ENCODE measurements at regions not wholly inside any gene's neighbourhood (a gene's known extent, or its start where the extent isn't known, plus 50 kb on each side); places are given as distances from the start of the nearest gene placed in this dataset.

DNA sequence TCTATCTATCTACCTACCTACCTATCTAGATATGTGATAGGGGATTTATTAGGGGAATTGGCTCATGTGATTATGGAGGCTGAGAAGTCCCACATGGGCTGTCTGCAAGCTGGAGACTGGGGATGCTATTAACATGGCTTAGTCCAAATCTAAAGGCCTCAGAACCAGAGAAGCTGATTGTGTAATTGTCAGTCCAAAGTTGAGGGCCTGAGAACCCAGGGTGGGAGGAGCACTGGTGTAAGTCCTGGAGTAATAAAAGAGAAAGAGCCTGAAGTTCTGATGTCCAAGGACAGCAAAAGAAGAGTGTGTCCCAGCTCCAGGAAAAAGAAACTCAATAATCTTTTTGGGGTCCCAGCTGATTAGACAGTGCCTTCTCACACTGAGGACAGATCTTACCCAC, 98.5 kb upstream of the SEL1L start:
- TF ChIP-seq POLR2A (IDR thresholded peaks at IDR 0.05; ENCODE audit: low read depth, low read length) (no peak), PAX5 (IDR thresholded peaks at IDR 0.05; ENCODE audit: insufficient read depth, low read length, severe bottlenecking) (no peak), TAF1 (IDR thresholded peaks at IDR 0.05; ENCODE audit: low read depth, low read length) (no peak), SPI1 (IDR thresholded peaks at IDR 0.05; ENCODE audit: low read depth, low read length) (no peak), POU2F2 (IDR thresholded peaks at IDR 0.05; ENCODE audit: low read depth, low read length) (no peak), POLR2AphosphoS5 (IDR thresholded peaks at IDR 0.05; ENCODE audit: low read depth, low read length) (no peak)
- FAIRE-seq (no peak), DNase-seq (ENCODE audit: insufficient read length, low spot score) (no peak)

GRCh38 chr14:81633496-81633895, 99.8 kb upstream of the SEL1L start:
- FAIRE-seq, result no peak
- no peak for DNase-seq (ENCODE audit: insufficient read length, low spot score)
- no peak for TF ChIP-seq POLR2A (IDR thresholded peaks at IDR 0.05; ENCODE audit: low read depth, low read length)
- no peak for TF ChIP-seq PAX5 (IDR thresholded peaks at IDR 0.05; ENCODE audit: insufficient read depth, low read length, severe bottlenecking)
- TF ChIP-seq POU2F2 (IDR thresholded peaks at IDR 0.05; ENCODE audit: low read depth, low read length), result no peak
- TF ChIP-seq TAF1 (IDR thresholded peaks at IDR 0.05; ENCODE audit: low read depth, low read length), result no peak
- no peak for TF ChIP-seq POLR2AphosphoS5 (IDR thresholded peaks at IDR 0.05; ENCODE audit: low read depth, low read length)
- TF ChIP-seq SPI1 (IDR thresholded peaks at IDR 0.05; ENCODE audit: low read depth, low read length), result no peak

DNA sequence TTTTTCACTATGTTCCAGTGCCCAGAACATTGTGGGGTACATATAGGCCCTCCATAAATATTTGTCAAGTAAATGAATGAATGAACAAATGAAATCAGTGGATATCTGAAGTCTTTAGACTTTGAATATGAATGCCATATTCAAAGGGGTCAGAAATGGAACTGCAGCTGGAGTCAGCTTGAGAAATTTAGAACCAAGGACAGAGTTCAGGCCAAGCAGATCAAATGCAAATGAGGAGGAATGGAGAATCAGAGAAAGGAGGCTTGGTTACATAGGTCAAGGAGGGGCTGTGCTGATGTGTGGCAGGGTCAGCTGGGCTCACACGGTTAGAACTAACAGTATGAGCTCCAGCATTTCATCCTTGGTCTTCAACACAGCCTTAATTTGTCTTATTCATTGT, 104.0 kb upstream of the SEL1L start:
- DNase-seq (ENCODE audit: insufficient read length, low spot score) (no peak), FAIRE-seq (no peak)
- no peak for TF ChIP-seq POU2F2 (IDR thresholded peaks at IDR 0.05; ENCODE audit: low read depth, low read length)
- TF ChIP-seq TAF1 (IDR thresholded peaks at IDR 0.05; ENCODE audit: low read depth, low read length), result no peak
- TF ChIP-seq POLR2AphosphoS5 (IDR thresholded peaks at IDR 0.05; ENCODE audit: low read depth, low read length), result no peak
- TF ChIP-seq POLR2A (IDR thresholded peaks at IDR 0.05; ENCODE audit: low read depth, low read length), result no peak
- TF ChIP-seq PAX5 (IDR thresholded peaks at IDR 0.05; ENCODE audit: insufficient read depth, low read length, severe bottlenecking), result no peak
- TF ChIP-seq SPI1 (IDR thresholded peaks at IDR 0.05; ENCODE audit: low read depth, low read length), result no peak

GRCh38 chr14:81638656-81639280, 105.1 kb upstream of the SEL1L start:
- no peak for DNase-seq (ENCODE audit: insufficient read length, low spot score)
- TF ChIP-seq TAF1 (IDR thresholded peaks at IDR 0.05; ENCODE audit: low read depth, low read length) (no peak), PAX5 (IDR thresholded peaks at IDR 0.05; ENCODE audit: insufficient read depth, low read length, severe bottlenecking) (no peak), POU2F2 (IDR thresholded peaks at IDR 0.05; ENCODE audit: low read depth, low read length) (no peak), POLR2AphosphoS5 (IDR thresholded peaks at IDR 0.05; ENCODE audit: low read depth, low read length) (no peak), POLR2A (IDR thresholded peaks at IDR 0.05; ENCODE audit: low read depth, low read length) (no peak), SPI1 (IDR thresholded peaks at IDR 0.05; ENCODE audit: low read depth, low read length) (no peak)
- FAIRE-seq, result no peak

GRCh38 chr14:81653626-81654025, 120.0 kb upstream of the SEL1L start:
- no peak for TF ChIP-seq POU2F2 (IDR thresholded peaks at IDR 0.05; ENCODE audit: low read depth, low read length)
- DNase-seq (ENCODE audit: insufficient read length, low spot score), result no peak
- FAIRE-seq, result no peak

DNA sequence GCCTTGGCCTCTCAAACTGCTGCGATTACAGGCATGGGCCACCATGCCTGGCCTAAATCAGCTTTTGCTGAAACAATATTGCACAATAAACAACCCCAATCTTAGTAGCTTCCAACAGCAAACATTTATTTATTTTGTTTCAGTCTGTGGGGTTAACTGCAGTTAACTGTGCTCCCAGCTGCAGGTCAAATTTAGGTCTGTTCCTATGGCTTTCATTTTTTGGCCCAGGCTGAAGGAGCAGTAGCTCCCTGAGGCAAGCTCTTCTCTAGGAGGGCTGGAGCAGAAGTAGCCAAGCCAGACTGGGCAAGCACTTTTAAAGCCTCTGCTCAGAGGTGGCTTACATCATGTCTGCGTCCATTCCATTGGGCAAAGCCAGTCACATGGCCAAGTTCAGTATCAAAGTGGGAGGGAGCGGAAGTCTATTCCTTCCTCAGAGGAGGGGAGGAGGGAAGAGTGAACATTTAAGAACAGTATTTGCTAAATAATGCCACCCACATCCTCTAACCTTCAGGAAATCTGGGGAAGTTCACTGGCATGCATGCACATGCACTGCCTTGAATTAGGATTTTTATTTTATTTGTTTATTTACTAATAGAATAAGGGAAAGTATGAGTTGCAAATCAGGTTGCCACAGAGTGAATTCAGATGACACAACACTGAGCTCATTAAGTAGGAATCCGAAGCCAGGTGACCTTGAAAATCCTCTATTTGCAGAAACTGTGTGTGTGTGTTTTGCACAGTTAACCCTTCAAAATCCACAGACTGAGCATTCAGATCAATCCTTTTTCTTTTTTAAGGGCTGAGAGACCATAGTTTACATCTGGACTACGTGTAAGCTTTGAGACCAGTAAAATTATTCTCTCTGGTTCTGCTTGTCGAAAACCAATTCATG, 122.0 kb upstream of the SEL1L start:
- DNase-seq (ENCODE audit: insufficient read length, low spot score) (no peak), FAIRE-seq (no peak)
- TF ChIP-seq POU2F2 (IDR thresholded peaks at IDR 0.05; ENCODE audit: low read depth, low read length), result no peak
- TF ChIP-seq POLR2A (IDR thresholded peaks at IDR 0.05; ENCODE audit: low read depth, low read length), result no peak
- no peak for TF ChIP-seq PAX5 (IDR thresholded peaks at IDR 0.05; ENCODE audit: insufficient read depth, low read length, severe bottlenecking)
- TF ChIP-seq POLR2AphosphoS5 (IDR thresholded peaks at IDR 0.05; ENCODE audit: low read depth, low read length), result no peak
- no peak for TF ChIP-seq TAF1 (IDR thresholded peaks at IDR 0.05; ENCODE audit: low read depth, low read length)

DNA sequence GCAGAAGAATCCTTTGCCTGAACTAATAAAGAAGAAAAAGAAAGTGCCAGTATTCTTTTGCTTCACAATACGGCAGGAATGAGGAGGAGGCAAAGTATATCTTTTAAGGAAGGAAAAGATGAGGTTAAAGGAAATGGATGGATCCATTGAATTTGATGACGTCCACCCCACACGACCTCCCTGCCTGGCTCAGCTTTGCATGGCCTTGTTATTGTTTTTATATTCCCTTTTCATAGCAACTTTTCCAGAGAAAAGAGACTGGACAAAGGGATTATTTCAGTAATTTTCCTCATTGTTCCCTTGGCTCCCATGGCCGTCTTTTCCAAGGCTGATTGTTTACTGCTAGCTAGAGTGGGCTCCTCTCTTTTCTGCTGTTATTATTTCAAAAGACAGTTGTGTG, 123.2 kb upstream of the SEL1L start:
- TF ChIP-seq PAX5 (IDR thresholded peaks at IDR 0.05; ENCODE audit: insufficient read depth, low read length, severe bottlenecking) (no peak), POLR2AphosphoS5 (IDR thresholded peaks at IDR 0.05; ENCODE audit: low read depth, low read length) (no peak), POLR2A (IDR thresholded peaks at IDR 0.05; ENCODE audit: low read depth, low read length) (no peak), SPI1 (IDR thresholded peaks at IDR 0.05; ENCODE audit: low read depth, low read length) (no peak), TAF1 (IDR thresholded peaks at IDR 0.05; ENCODE audit: low read depth, low read length) (no peak), POU2F2 (IDR thresholded peaks at IDR 0.05; ENCODE audit: low read depth, low read length) (no peak)
- no peak for DNase-seq (ENCODE audit: insufficient read length, low spot score)
- FAIRE-seq, result no peak

- DNase-seq (ENCODE audit: insufficient read length, low spot score), result no peak
- no peak for FAIRE-seq
- TF ChIP-seq POLR2A (IDR thresholded peaks at IDR 0.05; ENCODE audit: low read depth, low read length) (no peak), SPI1 (IDR thresholded peaks at IDR 0.05; ENCODE audit: low read depth, low read length) (no peak), POU2F2 (IDR thresholded peaks at IDR 0.05; ENCODE audit: low read depth, low read length) (no peak), PAX5 (IDR thresholded peaks at IDR 0.05; ENCODE audit: insufficient read depth, low read length, severe bottlenecking) (no peak), POLR2AphosphoS5 (IDR thresholded peaks at IDR 0.05; ENCODE audit: low read depth, low read length) (no peak), TAF1 (IDR thresholded peaks at IDR 0.05; ENCODE audit: low read depth, low read length) (no peak)
These were observed 128.4 kb upstream of the SEL1L start for GRCh38 chr14:81662066-81662465.

DNA sequence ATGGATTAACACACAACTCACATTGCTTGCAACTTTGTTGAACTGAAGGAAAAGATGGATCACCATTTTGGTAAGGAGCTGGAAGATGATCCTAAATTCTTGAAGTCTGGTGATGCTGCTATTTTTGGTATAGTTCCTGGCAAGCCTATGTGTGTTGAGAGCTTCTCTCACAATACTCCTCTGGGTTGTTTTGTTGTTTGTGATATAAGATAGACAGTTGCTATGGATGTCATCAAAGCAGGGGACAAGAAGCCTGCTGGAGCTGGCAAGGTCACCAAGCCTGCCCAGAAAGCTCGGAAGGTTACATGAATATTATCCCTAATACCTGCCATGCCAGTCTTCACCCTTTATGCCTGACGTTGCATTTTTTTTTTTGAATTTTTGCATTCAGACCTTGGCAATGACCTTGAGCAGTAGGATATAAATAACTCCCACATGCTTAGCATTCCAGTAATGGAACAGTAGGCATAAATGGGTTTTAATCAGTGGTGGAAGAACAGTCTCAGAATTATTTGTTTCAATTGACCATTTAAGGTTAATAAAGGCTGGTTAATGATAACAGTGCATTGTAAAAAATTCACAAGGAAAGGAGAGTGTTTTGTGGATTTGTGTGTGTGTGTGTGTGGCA, 129.0 kb upstream of the SEL1L start:
- DNase-seq (ENCODE audit: insufficient read length, low spot score) (no peak), FAIRE-seq (no peak)
- TF ChIP-seq POU2F2 (IDR thresholded peaks at IDR 0.05; ENCODE audit: low read depth, low read length) (no peak), POLR2AphosphoS5 (IDR thresholded peaks at IDR 0.05; ENCODE audit: low read depth, low read length) (no peak), TAF1 (IDR thresholded peaks at IDR 0.05; ENCODE audit: low read depth, low read length) (no peak), SPI1 (IDR thresholded peaks at IDR 0.05; ENCODE audit: low read depth, low read length) (no peak), POLR2A (IDR thresholded peaks at IDR 0.05; ENCODE audit: low read depth, low read length) (no peak), PAX5 (IDR thresholded peaks at IDR 0.05; ENCODE audit: insufficient read depth, low read length, severe bottlenecking) (no peak)

Data from GM12891 (cell line).